ENCODE measurements at regions not wholly inside any gene's neighbourhood (a gene's known extent, or its start where the extent isn't known, plus 50 kb on each side); places are given as distances from the start of the nearest gene placed in this dataset.

GRCh38 chr2:12114816-12115215 is 368.4 kb downstream of the LPIN1 start:
- TF ChIP-seq CTCF (IDR thresholded peaks at IDR 0.05) (no peak), ZFX (IDR thresholded peaks at IDR 0.05; ENCODE audit: borderline replicate concordance) (no peak)

Measured in 22Rv1 (cell line).